COR-L47 (cell line): ENCODE measurements at regions not wholly inside any gene's neighbourhood (a gene's known extent, or its start where the extent isn't known, plus 50 kb on each side); places are given as distances from the start of the nearest gene placed in this dataset.

Source experiments
- DNase-seq: peaks from one replicate; lab custom pipeline; 2025; lab: John Stamatoyannopoulos, UW

- no peak for DNase-seq
Observed at GRCh38 chr4:121519236-121519838, 138.5 kb upstream of the QRFPR start.

- DNase-seq, result no peak
Observed at GRCh38 chr4:121517241-121517640, 136.4 kb upstream of the QRFPR start.

- DNase-seq, result no peak
Observed at GRCh38 chr4:121514443-121514842, 133.6 kb upstream of the QRFPR start.

- no peak for DNase-seq
Observed at GRCh38 chr4:121510341-121510874, 129.6 kb upstream of the QRFPR start.

GRCh38 chr4:121485190-121485804 is 104.5 kb upstream of the QRFPR start:
- DNase-seq, result no peak

GRCh38 chr4:121484633-121485032 is 103.8 kb upstream of the QRFPR start:
- DNase-seq, result peak; percentile 68

- DNase-seq, result no peak
Observed at GRCh38 chr4:121479808-121480207, 99.0 kb upstream of the QRFPR start.

- no peak for DNase-seq
Observed at GRCh38 chr4:121477480-121477879, 96.7 kb upstream of the QRFPR start.

GRCh38 chr4:121477079-121477478 is 96.3 kb upstream of the QRFPR start:
- DNase-seq, result no peak

GRCh38 chr4:121472937-121473721 is 92.3 kb upstream of the QRFPR start:
- DNase-seq, result no peak

GRCh38 chr4:121464854-121465253 is 84.0 kb upstream of the QRFPR start:
- no peak for DNase-seq

- DNase-seq, result peak; percentile 76
Observed at GRCh38 chr4:121462660-121463261, 81.9 kb upstream of the QRFPR start.

GRCh38 chr4:121459026-121459425 is 78.2 kb upstream of the QRFPR start:
- DNase-seq, result no peak

GRCh38 chr4:121457278-121457875 is 76.6 kb upstream of the QRFPR start:
- peak; percentile 23 for DNase-seq

- no peak for DNase-seq
Observed at GRCh38 chr4:121455285-121455684, 74.5 kb upstream of the QRFPR start.

GRCh38 chr4:121454251-121454979 is 73.6 kb upstream of the QRFPR start:
- DNase-seq, result no peak

- no peak for DNase-seq
Observed at GRCh38 chr4:121451310-121451709, 70.5 kb upstream of the QRFPR start.

GRCh38 chr4:121449416-121449815 is 68.6 kb upstream of the QRFPR start:
- DNase-seq, result no peak

- no peak for DNase-seq
Observed at GRCh38 chr4:121448231-121448630, 67.4 kb upstream of the QRFPR start.

GRCh38 chr4:121439669-121440068 is 58.9 kb upstream of the QRFPR start:
- no peak for DNase-seq
